Stimulated activated CD8-positive, alpha-beta memory T cell treated with anti-CD3 and anti-CD28 coated beads, Interleukin-4, amount 100 ng/mL, for 1 hour (primary cell): ENCODE measurements at regions not wholly inside any gene's neighbourhood (a gene's known extent, or its start where the extent isn't known, plus 50 kb on each side); places are given as distances from the start of the nearest gene placed in this dataset.
"Not testable (repeated sequence)": the region's sequence is repeated elsewhere in the genome, so short reads cannot be mapped to it uniquely, and the experiment has no call there.

Experiments used
- DNase-seq, 2 donors: peaks; one replicate each; pipeline ENCODE4 v3.0.0-alpha.2; 2020; ENCODE audit warnings: low read depth in 2 of 2, low spot score in 1 of 2

DNA sequence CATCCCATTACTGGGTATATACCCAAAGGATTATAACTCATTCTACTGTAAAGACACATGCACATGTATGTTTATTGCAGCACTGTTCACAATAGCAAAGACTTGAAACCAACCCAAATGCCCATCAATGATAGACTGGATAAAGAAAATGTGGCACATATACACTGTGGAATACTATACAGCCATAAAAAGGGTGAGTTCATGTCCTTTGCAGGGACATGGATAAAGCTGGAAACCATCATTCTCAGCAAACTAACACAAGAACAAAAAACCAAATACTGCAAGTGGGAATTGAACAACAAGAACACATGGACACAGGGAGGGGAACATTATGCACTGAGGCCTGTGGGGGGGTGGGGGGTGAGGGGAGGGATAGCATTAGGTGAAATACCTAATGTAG lies 1155.9 kb downstream of the UQCRFS1 start:
- DNase-seq = not testable (repeated sequence)

GRCh38 chr19:28051047-28051446 lies 1161.9 kb downstream of the UQCRFS1 start:
- no peak for DNase-seq

GRCh38 chr19:28049875-28050274 lies 1163.1 kb downstream of the UQCRFS1 start:
- no peak for DNase-seq

GRCh38 chr19:28046932-28047331 lies 1166.0 kb downstream of the UQCRFS1 start:
- DNase-seq = no peak

- no peak for DNase-seq
Measured at GRCh38 chr19:28045621-28046020, 1167.3 kb downstream of the UQCRFS1 start.

DNA sequence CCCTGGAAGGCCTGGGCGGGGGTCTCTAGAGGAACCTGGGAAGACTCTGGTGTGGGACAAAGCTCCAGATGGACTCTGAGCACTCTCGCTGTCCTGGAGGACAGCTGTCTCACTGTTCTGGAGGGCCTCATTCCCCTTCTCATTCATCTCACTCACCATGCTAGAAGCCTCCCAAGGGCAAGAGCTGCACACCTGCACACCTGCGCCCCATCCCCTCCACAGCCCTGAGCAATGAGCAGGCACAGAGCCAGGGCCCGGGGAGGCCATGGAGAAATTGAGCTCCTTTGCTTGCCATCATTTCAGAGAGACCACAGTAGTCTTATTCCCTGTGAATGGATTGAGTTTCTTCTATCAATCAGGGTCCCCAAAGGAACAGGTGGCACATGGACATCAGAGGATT lies 1168.5 kb downstream of the UQCRFS1 start:
- no peak for DNase-seq

DNA sequence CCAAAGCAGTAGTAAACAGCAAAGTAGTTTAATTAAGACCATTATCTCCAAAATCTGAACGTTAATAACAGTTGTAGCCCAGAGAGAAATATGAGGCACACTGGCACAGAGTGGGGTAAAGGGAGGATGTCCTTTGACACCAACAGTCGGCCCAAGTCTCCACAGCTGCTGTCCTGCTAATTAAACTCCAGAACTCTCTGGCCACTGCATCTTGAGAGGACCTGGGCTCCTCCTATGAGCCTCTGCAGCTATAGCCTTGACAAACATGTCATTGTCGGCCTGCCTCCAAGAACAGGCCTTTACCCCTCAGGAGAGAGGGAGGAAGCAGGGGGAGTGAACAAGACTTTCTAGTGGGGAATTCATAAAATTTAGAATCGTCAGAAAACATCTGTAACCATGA lies 1170.4 kb downstream of the UQCRFS1 start:
- DNase-seq = no peak

DNA sequence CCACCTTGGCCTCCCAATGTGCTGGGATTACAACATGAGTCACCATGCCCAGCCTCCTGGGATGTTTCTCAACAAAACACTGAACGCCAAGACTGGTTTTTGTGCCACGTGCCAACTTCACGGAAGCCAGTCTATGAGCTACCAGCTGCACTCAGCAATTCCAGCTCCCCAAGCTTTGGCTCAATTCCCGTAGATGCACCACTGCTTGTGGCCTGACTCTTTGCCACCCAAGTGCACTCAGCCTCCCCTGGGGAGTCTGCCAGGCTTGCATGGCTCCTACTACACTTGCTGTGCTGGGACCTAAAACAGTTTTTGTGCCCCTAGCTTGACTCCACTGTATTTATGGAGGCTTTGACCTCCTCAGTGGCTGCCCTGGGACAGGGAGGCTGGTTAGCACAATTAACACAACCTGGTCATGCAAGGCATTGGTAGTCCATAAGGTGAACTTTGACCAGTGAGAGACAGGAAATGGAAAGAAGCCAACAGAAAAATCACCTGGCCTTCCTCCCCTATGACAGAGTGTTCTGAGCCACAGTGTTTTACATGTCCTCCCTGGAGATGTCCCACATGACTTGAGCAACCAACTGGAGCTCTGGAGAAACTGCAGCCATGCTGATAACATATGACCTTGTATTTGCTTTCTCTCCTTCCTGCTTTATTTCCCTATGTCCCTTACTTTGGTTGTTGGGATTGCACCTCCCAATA lies 1173.1 kb downstream of the UQCRFS1 start:
- DNase-seq = no peak

DNA sequence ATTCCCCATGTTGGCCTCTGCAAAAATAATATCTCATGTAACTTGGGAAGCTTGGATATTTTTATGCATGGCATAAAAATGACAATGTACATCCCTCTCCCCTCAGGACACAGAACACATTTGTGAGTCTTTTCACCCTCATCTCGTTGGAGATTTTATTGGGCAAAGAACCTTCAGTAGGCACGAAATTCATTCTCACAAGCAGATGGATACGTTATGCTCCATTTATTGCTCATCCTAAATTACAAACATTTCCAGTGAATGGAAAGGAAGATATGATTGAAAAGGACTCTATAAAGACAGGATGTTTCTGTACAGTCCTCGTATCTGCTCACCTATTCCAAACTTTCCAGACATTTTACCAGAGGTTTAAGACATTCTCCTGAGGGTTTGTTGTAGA lies 1175.8 kb downstream of the UQCRFS1 start:
- DNase-seq = no peak

DNA sequence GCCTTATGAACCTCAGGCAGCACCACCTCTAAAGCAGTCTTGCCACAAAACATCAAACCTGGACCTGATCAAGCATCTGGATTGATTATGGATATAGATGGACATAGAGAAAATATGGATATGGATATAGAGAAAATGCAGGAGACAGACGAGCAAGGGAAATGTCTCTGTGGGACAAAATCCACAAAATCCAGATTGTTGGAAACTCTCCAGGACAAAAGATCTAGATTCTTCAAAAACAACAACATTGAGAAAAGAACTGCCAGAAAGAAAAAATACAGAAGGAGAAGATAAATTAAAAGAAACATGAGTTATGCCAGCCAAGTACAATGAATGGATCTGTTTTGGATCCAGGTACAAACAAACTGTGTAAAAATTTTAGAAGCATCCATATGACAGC lies 1176.5 kb downstream of the UQCRFS1 start:
- DNase-seq = no peak

- no peak for DNase-seq
Measured at GRCh38 chr19:28034936-28035335, 1178.0 kb downstream of the UQCRFS1 start.

- no peak for DNase-seq
Measured at GRCh38 chr19:28028881-28029444, 1184.0 kb downstream of the UQCRFS1 start.

DNA sequence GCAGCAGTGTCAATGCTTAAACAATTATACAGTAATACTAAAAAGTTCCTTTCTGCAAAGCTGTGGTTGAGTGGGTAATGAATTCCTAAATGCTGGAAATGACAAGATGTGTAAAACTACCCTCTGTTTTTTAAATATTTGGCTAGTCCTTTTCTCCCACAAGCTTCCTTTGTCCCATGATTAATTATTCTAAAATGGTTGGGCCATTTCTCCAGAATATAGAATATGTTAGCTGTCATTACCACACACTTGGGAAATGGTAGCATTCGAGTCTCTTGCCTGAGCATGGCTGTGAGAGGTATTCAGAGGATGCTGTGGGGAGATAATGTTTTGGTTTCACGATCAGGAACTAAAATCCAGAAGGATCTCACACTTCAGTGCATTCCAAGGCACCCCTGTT lies 1185.8 kb downstream of the UQCRFS1 start:
- DNase-seq = no peak

DNA sequence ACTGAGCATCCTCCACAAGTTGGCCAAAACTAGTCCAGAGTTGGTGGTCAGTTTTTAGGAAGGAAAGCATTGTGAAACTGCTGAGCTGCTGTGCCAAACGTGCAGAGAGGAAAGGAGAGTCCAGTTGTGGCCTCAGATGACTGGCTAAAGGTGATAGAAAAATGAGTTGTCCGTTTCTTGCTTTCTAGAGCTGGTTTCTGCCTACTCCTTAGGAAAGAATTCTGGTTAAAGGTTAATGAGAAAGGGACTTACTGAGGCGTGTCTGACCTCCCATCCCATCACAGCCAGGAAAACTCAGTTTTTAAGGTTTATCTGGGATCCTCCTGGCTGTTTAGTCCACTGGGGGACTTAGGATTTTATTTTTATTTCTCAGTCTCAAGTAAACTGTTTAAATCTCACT lies 1186.3 kb downstream of the UQCRFS1 start:
- DNase-seq = no peak

DNA sequence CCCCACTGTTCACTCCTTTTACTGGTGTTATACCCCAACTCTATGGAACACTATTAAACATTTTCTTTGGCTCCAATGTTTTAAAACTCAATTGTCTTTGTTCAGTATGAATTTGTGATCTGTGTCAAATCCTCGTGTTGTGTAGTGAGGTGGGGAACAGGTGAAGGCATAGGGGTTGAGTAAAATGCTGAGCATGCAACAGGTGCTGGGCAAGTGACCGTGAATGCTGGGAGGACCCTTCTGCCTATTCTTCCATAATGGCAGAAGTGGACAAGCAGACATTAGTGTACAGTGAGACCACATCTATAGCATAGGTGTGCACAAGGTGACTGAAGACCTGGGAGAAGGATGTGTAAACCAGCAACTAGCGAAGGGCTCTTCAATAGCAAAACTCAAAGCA lies 1188.0 kb downstream of the UQCRFS1 start:
- no peak for DNase-seq

- no peak for DNase-seq
Measured at GRCh38 chr19:28023064-28023463, 1189.9 kb downstream of the UQCRFS1 start.

DNA sequence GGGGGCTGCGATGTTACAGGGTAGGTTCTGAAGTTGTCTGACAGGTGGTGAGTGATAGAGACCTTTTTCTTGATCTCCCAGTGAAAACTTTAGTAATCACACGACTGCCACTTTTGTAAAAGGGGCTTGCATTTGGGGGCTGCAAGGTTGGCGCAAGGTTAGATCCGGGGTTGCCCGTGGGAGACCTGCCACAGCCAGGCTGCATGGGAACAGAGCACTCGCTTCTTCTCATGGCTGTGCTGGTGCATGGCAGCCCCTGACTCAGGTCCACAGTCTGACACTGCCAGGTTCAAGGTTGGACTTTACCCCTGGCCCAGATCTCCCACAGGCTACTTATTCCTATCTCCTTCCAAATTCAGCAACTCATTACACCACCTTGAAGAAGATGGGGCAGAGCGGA lies 1190.4 kb downstream of the UQCRFS1 start:
- DNase-seq = no peak

DNA sequence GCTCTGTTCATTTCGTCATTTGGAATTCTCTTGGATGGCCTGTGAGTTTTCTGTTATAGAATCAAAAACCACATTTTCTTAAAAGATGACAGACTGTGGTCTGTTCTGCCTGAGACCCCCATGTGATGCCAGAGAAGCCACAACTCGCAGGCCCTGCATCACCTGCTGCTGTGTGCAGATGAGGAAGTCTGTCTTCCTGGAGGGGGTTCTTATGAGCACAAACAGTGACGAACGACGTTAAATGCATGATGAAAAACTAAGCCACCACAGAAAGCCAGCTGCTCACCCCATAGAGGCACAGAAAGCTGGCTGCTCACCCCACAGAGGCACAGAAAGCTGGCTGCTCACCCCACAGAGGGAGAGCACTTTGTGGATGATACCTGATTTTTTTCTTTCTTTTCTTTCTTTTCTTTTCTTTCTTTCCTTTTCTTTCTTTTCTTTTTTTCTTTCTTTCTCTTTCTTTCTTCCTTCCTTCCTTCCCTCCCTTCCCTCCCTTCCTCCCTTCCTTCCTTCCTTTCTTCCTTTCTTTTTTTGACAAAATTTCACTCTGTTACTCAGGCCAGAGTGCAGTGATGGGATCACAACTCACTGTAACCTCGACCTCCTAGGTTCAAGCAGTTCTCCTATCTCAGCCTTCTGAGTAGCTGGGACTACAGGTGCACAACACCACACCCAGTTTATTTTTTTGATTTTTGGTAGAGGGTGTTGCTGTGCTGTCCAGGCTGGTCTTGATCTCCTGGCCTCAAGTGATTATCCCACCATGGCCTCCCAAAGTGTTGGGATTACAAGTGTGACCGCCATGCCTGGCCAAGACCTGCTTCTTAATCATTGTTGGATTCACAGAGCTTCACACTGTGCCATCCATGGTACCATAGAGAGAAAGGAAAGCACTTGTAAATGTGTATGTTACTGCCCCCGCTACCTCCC lies 1191.4 kb downstream of the UQCRFS1 start:
- DNase-seq = no peak

DNA sequence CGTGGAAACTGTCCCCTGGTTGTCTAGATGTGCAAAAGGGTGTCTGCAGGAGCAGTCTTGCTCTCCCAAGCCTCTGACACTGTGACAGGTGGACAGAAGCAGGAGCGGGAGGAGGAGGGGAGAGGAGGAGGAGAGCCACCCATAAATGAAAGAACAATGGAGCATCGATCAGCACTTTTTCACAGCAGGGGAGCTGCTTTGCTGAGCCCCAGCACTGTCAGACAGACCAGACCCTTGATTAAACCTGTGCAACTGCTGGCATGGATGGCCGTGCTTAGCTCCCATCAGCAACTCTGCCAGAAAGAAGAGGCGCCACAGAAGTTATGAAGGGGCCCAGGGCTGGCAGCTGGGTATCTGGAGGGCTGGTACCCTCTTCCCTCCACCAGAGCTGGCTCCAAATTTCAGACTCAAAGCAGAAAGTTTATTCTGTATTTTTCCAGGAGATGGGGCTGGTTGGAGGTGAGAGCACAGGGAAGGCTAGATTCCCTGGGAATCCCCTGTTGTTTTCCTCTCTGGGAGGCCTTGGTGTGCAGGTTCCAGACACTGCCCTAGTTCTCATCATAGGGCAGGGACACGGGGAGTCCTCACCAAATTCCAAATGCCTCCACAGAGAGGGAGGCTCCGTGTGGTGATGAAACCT lies 1192.2 kb downstream of the UQCRFS1 start:
- DNase-seq = no peak

GRCh38 chr19:28019901-28020300 lies 1193.0 kb downstream of the UQCRFS1 start:
- no peak for DNase-seq

- no peak for DNase-seq
Measured at GRCh38 chr19:28019371-28019770, 1193.6 kb downstream of the UQCRFS1 start.

DNA sequence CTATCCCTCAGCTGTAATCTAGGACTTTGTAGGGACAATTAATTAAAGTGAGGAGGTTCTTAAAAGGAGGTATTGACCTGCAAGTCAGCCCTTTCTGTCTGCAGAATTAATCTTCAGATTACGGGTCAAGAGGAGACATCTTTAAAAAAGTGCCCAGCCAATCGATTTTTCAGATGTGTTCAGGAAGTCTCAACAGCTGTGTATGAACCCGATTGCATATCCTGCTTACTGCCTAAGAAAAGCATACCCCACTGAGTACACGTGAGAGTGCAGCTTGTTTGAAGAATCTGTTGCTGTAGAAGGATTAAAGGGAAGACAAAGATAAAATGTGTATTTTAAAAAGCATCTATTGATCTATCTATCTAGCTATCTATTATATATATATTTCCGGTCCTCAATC lies 1194.5 kb downstream of the UQCRFS1 start:
- DNase-seq = no peak
